Kasumi-1 (cell line): ENCODE measurements at regions not wholly inside any gene's neighbourhood (a gene's known extent, or its start where the extent isn't known, plus 50 kb on each side); places are given as distances from the start of the nearest gene placed in this dataset.
"Not testable (repeated sequence)": the region's sequence is repeated elsewhere in the genome, so short reads cannot be mapped to it uniquely, and the experiment has no call there.

Source experiments
- DNase-seq, 2 experiments: peaks; one replicate each; lab custom pipeline; 2025; lab: John Stamatoyannopoulos, UW

DNA sequence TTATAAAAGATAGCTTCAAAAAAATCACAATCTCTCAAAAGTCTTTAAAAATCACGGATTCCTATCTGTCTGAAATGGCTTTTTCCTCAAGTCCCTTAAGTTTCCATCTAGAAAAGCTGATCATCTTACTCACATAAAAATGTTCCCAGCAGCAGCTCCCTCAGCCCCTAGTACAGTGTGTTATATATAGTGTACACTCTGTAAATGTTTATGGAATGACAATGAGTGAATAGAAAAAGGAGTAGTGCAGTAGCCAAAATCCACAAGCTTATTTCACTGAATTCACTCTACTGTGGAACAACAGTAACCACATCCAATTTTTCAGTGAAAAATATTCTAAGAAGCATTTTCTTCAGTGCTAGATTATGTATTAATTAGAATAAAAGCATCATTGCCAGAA is 609.4 kb downstream of the DTWD2 start:
- no peak for DNase-seq

DNA sequence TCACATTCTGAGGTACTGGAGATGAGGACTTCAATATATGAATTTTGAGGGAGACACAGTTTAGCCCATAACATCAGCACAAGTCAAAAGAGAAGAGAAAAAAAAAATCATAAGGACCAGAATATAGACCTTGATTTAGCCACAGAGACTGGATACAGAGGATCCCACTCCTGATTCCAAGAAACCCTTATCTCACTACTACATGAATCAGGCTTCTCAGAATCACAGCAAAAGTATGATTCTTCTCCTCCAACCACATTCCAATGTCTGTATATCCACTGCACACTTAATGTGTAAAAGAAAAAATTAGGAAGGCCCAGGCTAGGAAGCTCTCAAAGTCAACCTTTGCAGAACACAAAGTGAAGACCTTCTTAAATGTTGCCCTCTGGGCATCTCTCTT is 610.9 kb downstream of the DTWD2 start:
- no peak for DNase-seq

DNA sequence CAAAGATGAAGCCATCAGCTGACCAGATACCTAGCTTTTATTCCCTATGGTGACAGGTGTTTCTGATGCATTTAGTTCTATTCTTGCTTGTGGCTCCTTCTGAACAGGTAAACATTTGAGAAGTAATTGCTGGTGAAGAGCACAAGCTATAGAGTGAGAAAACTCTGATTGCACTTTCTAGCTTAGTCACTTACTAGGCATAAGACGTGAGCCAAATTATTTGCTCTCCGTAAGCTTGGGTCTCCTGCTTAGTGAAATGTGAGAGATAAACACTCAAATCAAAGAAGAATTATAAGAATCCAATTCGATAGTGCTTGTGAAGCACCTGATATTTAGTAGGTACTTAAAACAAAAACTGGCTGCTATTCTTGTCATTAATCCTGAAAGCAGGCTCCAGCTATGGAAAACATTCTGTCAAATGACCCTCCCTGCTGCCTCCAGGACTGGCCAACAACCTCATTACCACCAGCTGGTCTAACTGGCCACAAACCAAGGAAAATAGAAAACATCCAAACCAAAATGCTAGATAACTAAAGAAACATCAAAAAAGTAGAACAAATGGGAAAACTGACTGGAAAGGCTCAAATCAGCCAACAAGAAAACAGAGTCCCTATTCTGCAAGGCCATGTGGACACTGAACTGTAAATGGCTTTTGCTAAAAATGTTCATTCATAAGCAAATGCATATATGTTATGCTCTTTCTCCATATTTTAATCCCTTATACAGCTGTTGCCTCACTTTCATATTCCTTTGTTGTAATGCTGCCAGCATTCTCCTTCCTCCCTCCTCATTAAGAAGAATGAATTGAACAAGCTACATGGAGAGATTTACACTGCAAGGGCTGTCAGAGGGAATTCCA is 616.1 kb downstream of the DTWD2 start:
- DNase-seq: no peak

DNA sequence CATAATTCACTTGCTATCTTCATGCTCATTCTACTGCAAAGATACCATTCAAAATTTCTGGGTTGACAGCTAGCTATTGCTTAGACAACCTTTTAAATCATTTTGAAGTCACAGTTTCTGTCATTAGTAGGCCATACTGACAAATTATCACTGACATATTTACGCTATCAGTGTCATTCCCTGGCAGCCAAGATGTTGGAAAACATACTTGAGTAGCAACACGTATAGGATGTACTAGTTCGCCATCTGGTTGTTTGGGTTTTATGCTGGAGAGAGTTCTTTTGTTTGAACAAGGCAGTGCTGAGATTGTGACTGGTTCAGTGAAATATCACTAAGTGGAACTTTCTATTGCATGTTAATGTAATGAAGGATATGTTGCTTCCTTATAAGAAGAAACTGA is 621.9 kb downstream of the DTWD2 start:
- DNase-seq: no peak

DNA sequence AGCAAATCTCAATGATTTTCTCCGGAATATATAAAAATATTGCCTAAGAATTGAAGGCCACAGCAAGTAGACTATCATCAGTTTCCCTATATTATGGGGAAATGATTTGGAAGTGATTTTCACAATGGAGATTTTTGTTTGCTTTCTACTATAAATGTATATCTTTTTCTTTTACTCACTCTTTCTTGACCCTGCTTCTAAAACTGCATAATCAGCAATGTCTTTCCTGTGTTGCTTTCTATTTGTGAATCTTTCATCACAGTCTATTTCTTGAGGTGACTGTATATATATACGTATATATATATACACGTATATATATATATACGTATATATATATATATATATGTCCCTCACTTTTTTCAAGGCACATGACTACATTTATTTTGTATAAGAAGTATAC is 622.6 kb downstream of the DTWD2 start:
- no peak for DNase-seq

DNA sequence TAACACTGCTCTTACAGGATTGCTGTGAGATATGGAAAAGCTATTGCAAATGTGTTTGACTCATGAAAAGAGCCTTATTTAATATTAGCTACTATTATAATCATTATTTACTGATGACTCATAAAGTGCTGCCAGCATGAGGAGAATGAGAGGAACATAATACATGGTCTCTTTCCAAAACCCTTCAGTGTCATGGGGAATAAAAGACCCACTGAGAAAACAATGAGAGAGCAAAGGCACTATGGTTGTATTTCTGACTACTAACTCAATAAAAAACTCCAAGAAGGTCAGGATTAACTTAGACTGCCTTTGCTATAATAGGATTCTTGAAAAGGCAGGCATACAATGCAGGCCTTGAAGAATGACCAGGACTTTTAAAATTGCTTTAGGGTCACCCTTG is 633.5 kb downstream of the DTWD2 start:
- DNase-seq: no peak

DNA sequence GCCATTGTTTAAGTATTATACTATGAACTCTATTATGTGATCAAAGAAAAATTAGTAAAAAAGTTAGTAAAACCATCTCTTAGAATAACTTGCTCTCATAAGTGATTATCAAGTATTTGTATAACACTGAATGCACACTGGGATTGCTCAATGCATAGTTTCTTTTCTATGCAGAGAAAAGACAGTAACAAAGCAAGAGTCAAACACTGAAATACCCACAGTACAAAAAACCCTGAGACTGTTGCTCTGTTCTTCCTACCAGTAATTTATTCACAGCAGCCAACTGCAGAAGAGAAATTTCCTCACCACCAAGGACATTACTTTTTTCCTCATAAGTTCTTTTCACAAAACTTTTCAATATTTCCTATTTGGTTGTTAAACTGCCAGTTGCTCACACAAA is 634.4 kb downstream of the DTWD2 start:
- no peak for DNase-seq

DNA sequence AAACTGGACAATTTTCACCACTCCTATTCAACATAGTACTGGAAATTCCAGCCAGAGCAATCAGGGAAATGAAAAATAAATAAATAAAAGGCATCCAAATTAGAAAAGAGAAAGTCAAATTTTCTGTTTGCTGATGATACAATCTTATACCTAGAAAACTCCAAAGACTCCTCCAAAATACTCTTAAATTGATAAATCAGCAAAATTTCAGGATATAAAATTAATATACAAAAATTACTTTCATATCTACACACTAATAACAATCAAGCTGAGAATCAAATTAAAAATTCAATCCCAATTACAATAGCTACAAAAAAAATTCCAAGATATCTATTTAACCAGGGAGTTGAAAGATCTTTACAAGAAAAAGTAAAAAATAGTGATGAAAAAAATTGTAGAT is 651.9 kb downstream of the DTWD2 start:
- no peak for DNase-seq

DNA sequence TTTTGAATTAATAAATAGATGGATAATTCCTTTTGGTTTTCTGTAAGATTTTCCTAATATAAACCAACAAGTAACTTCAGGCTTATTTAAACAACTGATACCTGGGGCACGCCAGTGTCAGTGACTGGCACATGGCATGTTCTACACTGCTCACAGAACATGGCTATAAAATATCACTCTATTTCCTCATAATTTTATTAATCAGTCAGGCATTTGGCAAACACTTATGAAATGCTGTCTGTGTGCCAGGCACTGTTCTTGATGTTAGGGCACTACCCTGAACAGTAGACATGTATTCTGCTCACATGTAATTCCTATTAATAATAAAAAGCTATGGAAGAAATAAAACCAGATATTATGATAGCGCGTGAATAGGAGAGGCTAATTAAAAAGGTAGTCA is 661.0 kb downstream of the DTWD2 start:
- no peak for DNase-seq

DNA sequence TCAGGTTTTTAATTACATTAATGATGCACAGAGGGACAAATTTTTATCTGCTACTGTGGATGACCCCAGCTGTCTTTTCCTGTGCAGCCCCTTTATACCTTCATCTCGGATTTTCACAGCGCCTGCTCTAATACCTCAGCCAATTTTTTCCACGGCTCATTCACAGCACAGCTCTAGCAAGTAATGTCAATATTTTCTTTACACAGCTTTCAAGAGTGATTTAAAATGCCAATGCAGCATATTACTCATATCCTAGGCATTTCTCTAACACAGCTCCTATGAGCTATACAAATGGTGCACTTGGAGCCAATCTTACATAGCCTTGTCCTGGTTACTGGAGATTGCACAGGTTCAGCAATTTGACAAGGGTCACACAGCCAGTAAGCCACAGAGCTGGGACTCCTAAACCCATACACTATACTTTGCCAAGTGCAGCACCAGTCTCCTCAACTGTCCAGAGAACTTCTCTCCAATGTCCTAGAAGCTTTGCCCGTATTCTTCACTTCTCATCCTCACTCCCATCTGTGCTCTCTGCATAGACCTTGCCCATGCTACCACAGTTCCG is 661.8 kb downstream of the DTWD2 start:
- DNase-seq: no peak

DNA sequence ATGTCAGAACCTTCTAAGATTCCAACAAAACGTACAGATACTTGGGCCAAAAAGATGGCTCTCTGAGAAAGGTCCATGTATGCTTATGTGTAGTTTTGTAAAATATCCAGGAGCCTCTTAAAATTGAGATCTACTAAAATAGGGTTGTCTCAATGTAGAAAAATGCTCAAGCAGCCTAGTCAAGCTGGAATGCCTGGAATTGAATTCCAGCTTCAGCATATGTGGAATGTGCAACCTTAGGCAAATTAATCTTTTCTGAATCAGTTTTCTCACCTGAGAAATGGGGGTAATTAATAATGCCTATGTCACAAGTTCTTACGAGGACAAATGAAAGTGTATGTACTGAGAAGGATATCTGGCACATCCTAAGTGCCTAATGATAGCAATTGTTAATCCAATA is 662.4 kb downstream of the DTWD2 start:
- DNase-seq: no peak

DNA sequence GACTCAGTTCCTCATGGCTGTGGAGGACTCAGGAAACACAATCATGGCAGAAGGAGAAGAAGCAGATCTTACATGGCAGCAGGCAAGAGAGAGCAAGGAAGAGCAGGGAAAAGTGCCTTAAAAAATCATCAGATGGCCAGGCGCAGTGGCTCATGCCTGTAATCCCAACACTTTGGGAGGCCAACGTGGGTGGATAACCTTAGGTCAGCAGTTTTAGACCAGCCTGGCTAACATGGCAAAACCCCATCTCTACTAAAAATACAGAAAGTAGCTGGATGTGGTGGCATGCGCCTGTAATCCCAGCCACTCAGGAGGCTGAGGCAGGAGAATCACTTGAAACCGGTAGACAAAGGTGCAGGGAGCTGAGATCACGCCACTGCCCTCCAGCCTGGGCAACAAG is 664.6 kb downstream of the DTWD2 start:
- DNase-seq: not testable (repeated sequence)

DNA sequence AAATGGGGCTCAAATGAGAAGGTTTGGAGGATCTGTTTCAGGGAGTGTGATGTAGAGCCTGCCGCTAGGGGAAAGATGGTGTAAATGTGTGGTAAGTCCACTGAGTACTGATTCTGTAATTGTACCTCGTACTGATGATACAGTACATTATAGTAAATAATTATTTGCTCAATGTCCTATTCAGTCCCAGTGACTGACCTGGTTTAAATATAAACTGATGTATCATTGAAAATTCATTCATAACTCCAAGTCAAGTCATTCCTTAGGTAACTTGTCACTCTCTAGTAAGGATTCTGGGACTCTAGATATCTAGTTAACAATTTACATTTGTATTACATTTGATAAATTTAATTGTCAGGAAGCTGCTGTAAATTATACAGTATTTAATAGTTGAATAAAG is 667.3 kb downstream of the DTWD2 start:
- no peak for DNase-seq

DNA sequence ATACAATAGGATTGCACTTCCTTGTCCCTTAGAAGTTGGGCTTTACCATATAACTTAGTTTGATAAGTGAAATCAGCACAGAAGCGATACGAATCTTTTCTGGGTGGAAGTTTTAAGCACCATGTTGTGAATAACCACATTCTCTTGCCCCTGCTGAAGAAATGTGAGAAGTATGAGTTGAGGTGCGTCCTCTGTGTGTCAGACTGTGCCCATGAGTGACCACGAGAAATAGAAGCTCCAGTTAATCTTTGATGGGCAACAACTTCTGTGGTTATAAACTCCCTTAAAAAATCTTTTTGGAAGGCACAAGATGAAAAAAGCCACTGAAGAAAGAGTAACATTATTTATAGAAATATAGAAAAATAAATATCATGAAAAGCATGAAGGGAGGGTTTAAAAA is 668.2 kb downstream of the DTWD2 start:
- DNase-seq: no peak

DNA sequence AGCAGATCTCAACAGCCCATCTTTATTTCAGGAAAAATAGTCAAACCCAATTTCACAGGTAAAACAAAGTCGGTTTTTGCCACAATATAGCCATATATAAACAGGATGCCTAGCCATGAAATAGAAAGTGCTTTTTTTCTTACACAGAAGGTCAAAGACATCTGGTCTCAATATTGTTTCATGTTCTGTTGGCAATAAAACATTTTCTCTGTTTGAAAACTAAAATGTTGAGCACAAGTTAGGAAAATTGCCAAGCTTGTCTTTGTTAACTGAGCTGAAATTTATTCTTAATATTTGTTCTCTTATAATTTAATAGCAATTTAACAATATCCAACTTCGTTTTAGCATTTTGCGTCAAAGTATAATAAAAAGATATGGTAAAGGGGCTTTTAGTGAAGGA is 673.4 kb downstream of the DTWD2 start:
- DNase-seq: no peak

DNA sequence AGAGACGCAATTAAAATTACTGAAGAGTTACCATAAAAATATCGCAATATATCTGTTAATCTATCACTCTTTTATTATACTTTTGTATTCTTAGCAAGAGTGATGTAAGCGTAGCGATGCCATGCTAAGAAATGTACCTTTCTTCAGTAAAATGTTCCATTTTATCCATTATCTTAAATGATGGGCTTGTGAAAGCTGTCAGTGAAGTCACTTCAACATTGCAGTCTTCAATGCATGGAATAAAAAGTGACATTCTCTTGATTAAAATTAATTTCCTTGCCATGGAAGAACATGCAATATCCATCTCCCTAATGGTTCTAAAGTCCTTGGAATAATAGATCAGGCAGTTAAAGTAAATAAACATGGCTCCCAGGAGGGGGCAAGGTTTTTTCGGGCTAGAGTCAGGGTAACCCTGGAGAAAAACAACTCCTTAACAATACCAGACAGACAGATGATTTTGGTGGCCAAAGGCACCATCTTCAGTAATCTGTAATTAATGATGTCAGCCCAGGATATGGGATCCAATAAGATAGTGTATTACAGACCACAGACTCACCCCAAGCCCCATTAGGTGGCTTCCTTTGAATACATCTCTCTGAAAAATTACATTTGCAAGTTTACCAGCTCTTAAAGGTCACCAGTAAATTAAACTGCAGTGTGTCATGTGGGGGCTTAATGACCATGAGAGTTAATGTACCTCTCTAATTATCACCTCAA is 677.1 kb downstream of the DTWD2 start:
- DNase-seq: no peak

DNA sequence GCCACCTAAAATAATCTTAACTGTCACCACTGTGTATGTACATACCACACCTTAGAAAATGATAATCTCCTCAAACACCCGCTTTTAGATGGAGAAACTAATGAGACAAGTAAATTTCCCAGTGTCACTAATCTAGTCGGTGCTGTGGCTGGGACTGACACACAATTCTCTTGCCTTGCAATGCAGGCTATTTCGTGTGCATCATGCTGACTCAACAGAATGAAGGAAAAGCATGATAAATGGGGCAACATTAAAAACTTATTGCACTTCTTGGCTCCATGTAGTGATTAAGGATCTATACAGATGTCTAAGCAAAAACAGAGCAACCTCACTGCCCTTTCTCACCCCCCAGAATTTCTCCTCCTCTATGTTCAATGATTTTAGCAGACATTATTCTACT is 677.9 kb downstream of the DTWD2 start:
- DNase-seq: no peak

DNA sequence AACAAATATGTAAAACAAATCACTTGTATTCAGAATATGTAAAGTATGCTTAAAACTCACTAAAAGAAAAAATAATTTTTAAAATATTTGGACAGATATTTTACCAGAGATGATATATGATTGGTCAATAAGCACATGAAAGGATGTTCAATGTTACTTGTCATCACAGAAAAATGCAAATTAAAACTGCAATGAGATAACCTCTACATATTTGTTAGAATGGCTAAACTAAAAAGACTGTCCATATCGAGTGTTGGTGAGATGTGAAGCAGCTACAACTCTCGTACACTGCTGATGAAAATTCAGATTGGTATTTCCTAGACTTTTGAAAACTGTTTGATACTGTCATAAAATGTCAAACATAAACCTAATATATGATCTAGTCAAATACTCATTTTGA is 685.1 kb downstream of the DTWD2 start:
- no peak for DNase-seq

DNA sequence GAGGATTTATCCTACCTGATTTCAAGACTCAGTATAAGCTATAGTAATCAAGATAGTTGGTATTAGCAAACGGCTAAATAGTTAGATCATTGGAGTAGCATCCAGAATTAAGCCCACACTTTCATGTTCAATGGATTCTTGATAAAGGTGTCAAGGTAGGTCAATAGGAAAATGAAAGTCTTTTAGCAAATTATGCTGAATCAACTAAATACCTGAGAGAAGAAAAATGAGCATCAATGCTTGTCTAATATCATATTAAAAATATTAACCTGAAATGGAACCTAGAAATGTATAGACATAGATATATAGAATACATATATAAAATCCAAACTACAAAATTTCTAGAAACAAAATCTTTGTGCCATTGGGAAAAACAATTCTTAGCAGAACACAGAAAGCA is 685.6 kb downstream of the DTWD2 start:
- no peak for DNase-seq

DNA sequence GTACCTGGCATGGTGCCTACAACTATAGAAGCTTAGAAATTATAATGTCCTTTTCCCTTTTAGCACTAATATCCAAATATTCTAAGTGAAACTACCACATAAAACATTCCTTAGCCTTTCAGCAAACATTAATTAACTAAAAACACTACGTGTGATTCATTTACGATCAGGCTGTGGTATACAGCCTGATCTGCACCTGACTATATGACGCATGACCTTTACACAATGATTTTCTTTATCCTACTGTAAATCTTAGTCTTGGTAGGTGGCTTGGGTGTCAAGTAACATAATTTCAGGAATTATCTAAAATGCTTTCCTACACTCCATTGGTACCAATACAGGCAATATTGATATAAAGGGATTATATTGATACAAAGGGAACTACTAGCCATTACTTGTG is 686.7 kb downstream of the DTWD2 start:
- no peak for DNase-seq

DNA sequence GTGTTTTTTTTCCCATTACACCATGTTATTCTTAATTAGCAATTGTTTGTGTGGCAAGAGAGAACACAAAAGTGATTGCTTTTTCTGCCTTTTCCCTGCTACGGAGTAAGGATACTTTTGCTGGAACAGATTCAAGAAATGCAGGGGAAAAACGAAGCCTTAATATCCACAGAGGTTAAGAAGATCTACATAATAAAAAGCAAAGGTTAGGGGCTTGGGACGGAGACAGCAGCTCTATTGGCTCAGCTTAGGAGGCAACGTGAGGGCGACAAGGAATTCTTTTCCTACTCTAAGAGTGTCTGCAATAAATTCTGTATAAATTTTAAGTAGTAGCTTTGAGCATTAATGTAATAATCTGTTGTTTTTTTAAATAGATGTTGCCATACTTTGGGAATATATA is 693.3 kb downstream of the DTWD2 start:
- no peak for DNase-seq

DNA sequence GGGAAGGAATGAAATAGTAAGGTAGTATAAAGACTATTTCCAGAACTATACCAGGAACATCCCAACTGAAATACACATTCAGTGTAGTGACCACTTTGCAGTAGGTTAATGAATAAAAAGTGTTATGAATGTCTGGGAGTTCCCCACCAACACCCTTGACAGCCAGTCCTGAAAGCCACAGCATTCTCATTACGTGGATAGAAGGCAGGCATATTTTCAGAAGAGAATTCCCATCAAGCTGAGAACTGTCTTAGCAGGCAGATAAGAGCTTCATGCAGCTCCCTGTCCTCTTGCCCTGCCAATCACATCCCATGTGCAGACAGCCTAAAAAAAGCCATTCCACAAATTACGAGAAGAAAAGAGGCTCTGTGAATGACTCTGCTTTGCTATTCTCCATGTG is 695.0 kb downstream of the DTWD2 start:
- DNase-seq: no peak

DNA sequence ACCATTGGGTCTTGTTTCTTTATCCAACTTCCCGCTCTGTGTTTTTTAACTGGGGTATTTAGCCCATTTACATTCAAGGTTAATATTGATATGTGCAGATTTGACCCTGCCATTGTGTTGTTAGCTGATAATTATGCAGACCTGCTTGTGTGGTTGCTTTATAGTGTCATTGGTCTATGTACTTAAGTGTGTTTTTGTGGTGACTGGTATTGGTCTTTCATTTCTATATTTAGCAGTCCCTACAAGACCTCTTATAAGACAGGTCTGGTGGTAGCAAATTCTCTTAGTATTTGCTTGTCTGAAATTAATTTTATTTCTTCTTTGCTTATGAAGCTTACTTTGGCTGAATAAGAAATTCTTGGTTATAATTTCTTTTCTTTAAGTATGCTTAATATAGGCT is 698.1 kb downstream of the DTWD2 start:
- DNase-seq: no peak
